ENCODE measurements at regions not wholly inside any gene's neighbourhood (a gene's known extent, or its start where the extent isn't known, plus 50 kb on each side); places are given as distances from the start of the nearest gene placed in this dataset.

DNA sequence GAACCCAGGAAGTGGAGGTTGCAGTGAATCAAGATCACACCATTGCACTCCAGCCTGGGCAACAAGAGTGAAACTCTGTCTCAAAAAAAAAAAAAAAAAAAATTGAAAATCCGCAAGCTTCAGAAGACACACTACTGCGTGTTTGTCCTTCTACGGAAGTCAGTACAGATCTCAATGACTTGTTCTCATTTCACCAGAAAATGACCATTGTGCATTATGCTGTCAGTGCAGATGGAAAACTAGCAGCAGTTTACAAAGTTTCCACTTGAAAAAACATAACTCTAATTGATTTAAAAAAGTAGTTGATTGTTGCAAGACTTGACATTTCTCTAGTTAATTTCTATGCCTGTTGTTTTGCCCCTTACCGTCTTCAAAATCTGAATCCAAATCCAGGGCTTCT is 298.0 kb upstream of the DMRT1 start:
- H3K27me3 ChIP-seq, result no peaks in the 10 kb centered on the region
- H3K36me3 ChIP-seq, result no peaks in the 10 kb centered on the region
- no peaks in the 10 kb centered on the region for H3K9me3 ChIP-seq (ENCODE audit: low read depth)
- no peak for DNase-seq (ENCODE audit: low read depth in 1 of 2, low spot score in 1 of 2)
- H3K4me3 ChIP-seq, result no peak overlapping the region
- H3K27ac ChIP-seq, result no peak overlapping the region
- H3K4me1 ChIP-seq (ENCODE audit: low read depth), result peaks cover 36% of the 10 kb centered on the region
- TF ChIP-seq CTCF (IDR thresholded peaks at IDR 0.05; ENCODE audit: low read depth, low read length), result no peak

DNA sequence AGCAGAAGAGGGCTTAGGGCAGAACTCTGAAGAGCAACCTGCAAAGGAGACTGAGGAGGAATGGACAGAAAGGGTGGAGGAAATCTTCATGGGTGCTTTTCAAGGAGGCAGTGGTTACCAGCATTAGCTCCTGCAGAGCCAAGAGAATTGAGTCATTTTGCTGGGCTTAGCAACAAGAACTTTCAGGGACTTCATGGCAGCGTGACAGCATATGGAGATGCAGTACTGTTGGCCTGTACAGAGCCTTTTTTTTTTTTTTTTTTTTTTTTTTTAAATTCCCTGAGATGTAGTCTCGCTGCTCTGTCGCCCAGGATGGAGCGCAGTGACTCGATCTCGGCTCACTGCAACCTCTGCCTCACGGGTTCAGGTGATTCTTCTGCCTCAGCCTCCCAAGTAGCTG is 296.0 kb upstream of the DMRT1 start:
- no peak for TF ChIP-seq CTCF (IDR thresholded peaks at IDR 0.05; ENCODE audit: low read depth, low read length)
- DNase-seq (ENCODE audit: low read depth in 1 of 2, low spot score in 1 of 2), result peak in 1 of 2 donors; percentile 90
- Histone ChIP-seq H3K27ac (peak overlapping the region; percentile 91), H3K4me1 (ENCODE audit: low read depth) (peaks cover 55% of the 10 kb centered on the region), H3K36me3 (no peaks in the 10 kb centered on the region), H3K4me3 (no peak overlapping the region), H3K9me3 (ENCODE audit: low read depth) (no peaks in the 10 kb centered on the region), H3K27me3 (no peaks in the 10 kb centered on the region)

GRCh38 chr9:546235-546634 is 295.3 kb upstream of the DMRT1 start:
- Histone ChIP-seq H3K4me3 (peak overlapping the region; percentile 3), H3K4me1 (ENCODE audit: low read depth) (peaks cover 55% of the 10 kb centered on the region), H3K9me3 (ENCODE audit: low read depth) (no peaks in the 10 kb centered on the region), H3K36me3 (no peaks in the 10 kb centered on the region), H3K27me3 (no peaks in the 10 kb centered on the region), H3K27ac (peak overlapping the region; percentile 91)
- TF ChIP-seq CTCF (IDR thresholded peaks at IDR 0.05; ENCODE audit: low read depth, low read length), result no peak
- DNase-seq (ENCODE audit: low read depth in 1 of 2, low spot score in 1 of 2), result peak; percentile 63 to 66

- Histone ChIP-seq H3K9me3 (ENCODE audit: low read depth) (no peaks in the 10 kb centered on the region), H3K36me3 (no peaks in the 10 kb centered on the region), H3K27ac (peak overlapping the region; percentile 91), H3K4me3 (peak overlapping the region; percentile 3), H3K27me3 (no peaks in the 10 kb centered on the region), H3K4me1 (ENCODE audit: low read depth) (peaks cover 55% of the 10 kb centered on the region)
- peak; percentile 77 to 95 for DNase-seq (ENCODE audit: low read depth in 1 of 2, low spot score in 1 of 2)
- peak; percentile 55 for TF ChIP-seq CTCF (IDR thresholded peaks at IDR 0.05; ENCODE audit: low read depth, low read length)
Observed at GRCh38 chr9:546797-547223, 294.7 kb upstream of the DMRT1 start.

GRCh38 chr9:547314-547713 is 294.2 kb upstream of the DMRT1 start:
- peak in 1 of 2 donors; percentile 47 for DNase-seq (ENCODE audit: low read depth in 1 of 2, low spot score in 1 of 2)
- no peak for TF ChIP-seq CTCF (IDR thresholded peaks at IDR 0.05; ENCODE audit: low read depth, low read length)
- H3K4me3 ChIP-seq, result peak overlapping the region; percentile 3

More at GRCh38 chr9:547314-547713, 294.2 kb upstream of the DMRT1 start:
- no peaks in the 10 kb centered on the region for H3K36me3 ChIP-seq
- no peaks in the 10 kb centered on the region for H3K9me3 ChIP-seq (ENCODE audit: low read depth)
- peaks cover 55% of the 10 kb centered on the region for H3K4me1 ChIP-seq (ENCODE audit: low read depth)
- H3K27me3 ChIP-seq, result no peaks in the 10 kb centered on the region
- H3K27ac ChIP-seq, result peak overlapping the region; percentile 91
